Sigmoid colon (tissue), 6 donors: ENCODE measurements at regions not wholly inside any gene's neighbourhood (a gene's known extent, or its start where the extent isn't known, plus 50 kb on each side); places are given as distances from the start of the nearest gene placed in this dataset.

Experiments
- DNase-seq: peaks from one replicate; pipeline ENCODE4 v3.0.0-alpha.2; 2019
- H3K27ac ChIP-seq, 4 donors: fragments of 200-600 bp; sonication (generic); one replicate each; pipeline ENCODE4 v1.5.1; 2016 to 2019; ENCODE audit warnings: mild to moderate bottlenecking in 1 of 4
- H3K27me3 ChIP-seq, 3 donors: fragments of 200-600 bp; sonication (generic); one replicate each; pipeline ENCODE4 v1.5.1; 2019; ENCODE audit warnings: mild to moderate bottlenecking in 1 of 3
- H3K36me3 ChIP-seq, 4 donors: fragments of 200-600 bp; sonication (generic); one replicate each; pipeline ENCODE4 v1.5.1; 2016 to 2019
- H3K4me1 ChIP-seq, 4 donors: fragments of 200-600 bp; sonication (generic); one replicate each; pipeline ENCODE4 v1.5.1; 2017 to 2019
- H3K4me3 ChIP-seq, 4 donors: fragments of 200-600 bp; sonication (generic); one replicate each; pipeline ENCODE4 v1.5.1; 2017 to 2019; ENCODE audit warnings: mild to moderate bottlenecking in 2 of 4, moderate library complexity in 1 of 4
- H3K9me3 ChIP-seq, 4 donors: fragments of 200-600 bp in 3 of 4; sonication (generic) in 3 of 4; one replicate each; pipeline versions ENCODE4 v1.5.1 to v1.6.1; 2013 to 2019
- EP300 ChIP-seq, 4 donors: sonication (generic); formaldehyde crosslinking; IDR thresholded peaks; one replicate each; pipeline ENCODE4 v1.6.1; 2017; ENCODE audit warnings: antibody characterized with exemption in 4 of 4
- POLR2A ChIP-seq, 2 donors: fragments of 450-650 bp; IDR thresholded peaks; one replicate each; pipeline ENCODE4 v1.6.1; 2016; ENCODE audit warnings: antibody characterized with exemption in 2 of 2, mild to moderate bottlenecking in 2 of 2, moderate library complexity in 2 of 2
- POLR2AphosphoS5 ChIP-seq, 4 donors: sonication (generic); formaldehyde crosslinking; IDR thresholded peaks; one replicate each; pipeline ENCODE4 v1.6.1; 2017; ENCODE audit warnings: antibody characterized with exemption in 4 of 4
- WGBS, 2 donors: extraction: QIAGEN DNeasy Blood & Tissue Kit; methylation state at CpG; one replicate each; pipeline ENCODE4 v1.1.7; 2013; 5-methylcytosine and 5-hydroxymethylcytosine counted together
- intact Hi-C: fragments of 100-400 bp; cut with DNase I; formaldehyde crosslinking; loops from one replicate; pipeline ENCODE4 v1.15.1; 2023
- TF ChIP-seq, protein P1 (sequence below), 4 experiments: fragments of 450-650 bp in 3 of 4; fragments of 200-600 bp in 1 of 4; IDR thresholded peaks; one replicate each; pipeline ENCODE4 v1.5.1; 2016 to 2019; ENCODE audit warnings: antibody characterized with exemption in 4 of 4, mild to moderate bottlenecking in 3 of 4, moderate library complexity in 2 of 4
- donor health status: healthy with polysubstance abuse.
- donor health status: healthy.

GRCh38 chr12:24095245-24095644 is 145.8 kb upstream of the SOX5 start:
- intact Hi-C loops, result no loop called here
- H3K4me1 ChIP-seq, result no peaks in the 10 kb centered on the region
- no peak for DNase-seq
- no peak overlapping the region for H3K4me3 ChIP-seq
- H3K27me3 ChIP-seq, result no peaks in the 10 kb centered on the region
- no peak overlapping the region for H3K27ac ChIP-seq
- no peaks in the 10 kb centered on the region for H3K36me3 ChIP-seq
- 88 to 92% methylated on average over 1 of the region's 1 CpG for WGBS, 2 donors
- TF ChIP-seq EP300 (IDR thresholded peaks at IDR 0.05) (no peak), POLR2A (IDR thresholded peaks at IDR 0.05) (no peak), POLR2AphosphoS5 (IDR thresholded peaks at IDR 0.05) (no peak)
- TF ChIP-seq, protein P1, sequence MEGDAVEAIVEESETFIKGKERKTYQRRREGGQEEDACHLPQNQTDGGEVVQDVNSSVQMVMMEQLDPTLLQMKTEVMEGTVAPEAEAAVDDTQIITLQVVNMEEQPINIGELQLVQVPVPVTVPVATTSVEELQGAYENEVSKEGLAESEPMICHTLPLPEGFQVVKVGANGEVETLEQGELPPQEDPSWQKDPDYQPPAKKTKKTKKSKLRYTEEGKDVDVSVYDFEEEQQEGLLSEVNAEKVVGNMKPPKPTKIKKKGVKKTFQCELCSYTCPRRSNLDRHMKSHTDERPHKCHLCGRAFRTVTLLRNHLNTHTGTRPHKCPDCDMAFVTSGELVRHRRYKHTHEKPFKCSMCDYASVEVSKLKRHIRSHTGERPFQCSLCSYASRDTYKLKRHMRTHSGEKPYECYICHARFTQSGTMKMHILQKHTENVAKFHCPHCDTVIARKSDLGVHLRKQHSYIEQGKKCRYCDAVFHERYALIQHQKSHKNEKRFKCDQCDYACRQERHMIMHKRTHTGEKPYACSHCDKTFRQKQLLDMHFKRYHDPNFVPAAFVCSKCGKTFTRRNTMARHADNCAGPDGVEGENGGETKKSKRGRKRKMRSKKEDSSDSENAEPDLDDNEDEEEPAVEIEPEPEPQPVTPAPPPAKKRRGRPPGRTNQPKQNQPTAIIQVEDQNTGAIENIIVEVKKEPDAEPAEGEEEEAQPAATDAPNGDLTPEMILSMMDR (IDR thresholded peaks at IDR 0.05), result no peak
- H3K9me3 ChIP-seq, result no peaks in the 10 kb centered on the region

DNA sequence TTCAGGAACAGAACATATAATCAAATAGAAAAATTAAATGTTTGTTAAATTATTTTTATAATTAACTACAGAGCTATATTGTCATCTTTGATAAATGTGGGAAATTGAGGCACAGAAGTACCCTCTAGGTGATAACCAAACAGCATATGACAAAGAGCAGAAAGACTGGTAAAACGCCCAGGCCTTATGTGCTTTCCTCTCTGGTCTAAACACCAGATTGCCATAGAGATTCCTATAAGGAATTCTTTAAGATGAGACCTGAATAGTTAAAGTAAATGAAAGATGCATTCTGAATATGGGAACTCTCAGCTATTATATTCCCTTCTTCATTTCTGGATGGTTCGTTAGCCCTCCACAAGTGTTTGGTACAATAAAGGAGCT is 140.0 kb upstream of the SOX5 start:
- TF ChIP-seq, protein P1 (IDR thresholded peaks at IDR 0.05), result no peak
- TF ChIP-seq EP300 (IDR thresholded peaks at IDR 0.05), result no peak
- TF ChIP-seq POLR2A (IDR thresholded peaks at IDR 0.05), result no peak
- no peak for TF ChIP-seq POLR2AphosphoS5 (IDR thresholded peaks at IDR 0.05)

DNA sequence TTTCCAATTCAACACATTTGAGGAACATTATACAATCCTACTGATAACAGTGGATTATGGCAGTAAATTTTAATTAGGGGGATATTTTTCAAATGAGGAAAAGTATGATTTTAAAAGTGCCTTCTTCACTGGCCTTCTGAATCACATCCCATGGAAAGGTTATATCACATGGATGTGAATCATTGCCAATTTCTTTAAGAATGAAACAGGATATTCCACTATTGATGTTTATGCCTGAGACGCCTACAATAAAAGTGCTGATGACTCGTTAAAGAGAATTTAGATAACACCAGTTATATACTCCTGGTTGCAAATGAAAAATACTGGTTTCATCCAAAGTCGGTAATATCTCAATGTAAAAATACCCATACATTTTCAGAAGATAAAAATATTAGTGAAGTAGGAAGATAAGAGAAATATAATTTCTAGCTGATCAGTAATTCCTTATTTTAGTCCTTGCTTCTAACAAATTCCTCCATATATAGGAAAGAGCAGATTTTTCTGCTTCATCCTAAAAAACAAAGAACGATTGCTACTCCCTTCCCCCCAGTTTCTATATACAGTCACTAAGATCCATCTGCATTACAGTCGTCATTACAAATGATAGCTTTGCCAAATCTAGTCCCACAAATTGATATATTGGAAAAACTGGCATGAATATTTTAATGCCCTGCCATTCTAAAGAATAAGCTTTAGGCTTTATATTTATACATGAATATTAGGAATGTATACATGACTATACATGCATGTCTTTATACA is 139.5 kb upstream of the SOX5 start:
- intact Hi-C loops, result no loop called here
- Histone ChIP-seq H3K27ac (no peak overlapping the region), H3K36me3 (no peaks in the 10 kb centered on the region), H3K4me1 (no peaks in the 10 kb centered on the region), H3K27me3 (no peaks in the 10 kb centered on the region), H3K4me3 (no peak overlapping the region), H3K9me3 (no peaks in the 10 kb centered on the region)
- TF ChIP-seq POLR2A (IDR thresholded peaks at IDR 0.05), result no peak
- no peak for TF ChIP-seq EP300 (IDR thresholded peaks at IDR 0.05)
- TF ChIP-seq, protein P1 (IDR thresholded peaks at IDR 0.05), result no peak
- no peak for TF ChIP-seq POLR2AphosphoS5 (IDR thresholded peaks at IDR 0.05)
- WGBS, 2 donors, result 44 to 78% methylated on average over 5 of the region's 5 CpGs
- DNase-seq, result no peak

More for the DNA sequence above, 140.0 kb upstream of the SOX5 start:
- WGBS, 2 donors, result 85 to 88% methylated on average over 2 of the region's 2 CpGs
- H3K27ac ChIP-seq, result no peak overlapping the region
- H3K9me3 ChIP-seq, result no peaks in the 10 kb centered on the region
- H3K36me3 ChIP-seq, result no peaks in the 10 kb centered on the region
- no peak overlapping the region for H3K4me3 ChIP-seq
- no peaks in the 10 kb centered on the region for H3K27me3 ChIP-seq
- DNase-seq, result no peak
- no peaks in the 10 kb centered on the region for H3K4me1 ChIP-seq
- intact Hi-C loops, result no loop called here

DNA sequence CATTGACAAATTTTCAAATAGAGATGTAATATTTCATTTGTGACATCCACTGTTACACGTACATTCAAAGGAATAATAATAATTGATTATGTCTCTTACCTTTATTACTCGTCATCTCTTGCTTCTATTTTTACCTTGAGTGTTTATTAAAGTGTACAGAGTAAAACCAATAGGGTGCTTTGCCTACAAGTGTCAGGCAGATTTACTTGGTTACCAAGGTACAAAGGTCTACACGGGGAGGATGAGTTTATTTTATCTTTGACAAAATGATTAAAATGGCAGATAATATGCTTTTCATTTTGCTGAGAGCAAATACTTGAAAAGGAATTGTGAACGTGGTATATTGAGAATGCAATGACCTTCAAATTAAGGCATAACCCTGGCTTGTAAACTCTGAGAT is 137.8 kb upstream of the SOX5 start:
- Histone ChIP-seq H3K27me3 (no peaks in the 10 kb centered on the region), H3K27ac (no peak overlapping the region)
- intact Hi-C loops, result no loop called here

More for the DNA sequence above, 137.8 kb upstream of the SOX5 start:
- Histone ChIP-seq H3K9me3 (no peaks in the 10 kb centered on the region), H3K4me3 (no peak overlapping the region), H3K4me1 (no peaks in the 10 kb centered on the region), H3K36me3 (no peaks in the 10 kb centered on the region)
- no peak for TF ChIP-seq POLR2AphosphoS5 (IDR thresholded peaks at IDR 0.05)
- TF ChIP-seq POLR2A (IDR thresholded peaks at IDR 0.05), result no peak
- no peak for TF ChIP-seq EP300 (IDR thresholded peaks at IDR 0.05)
- TF ChIP-seq, protein P1 (IDR thresholded peaks at IDR 0.05), result no peak
- no peak for DNase-seq
- 45 to 65% methylated on average over 4 of the region's 4 CpGs for WGBS, 2 donors
